NT2/D1 (cell line): ENCODE measurements at regions not wholly inside any gene's neighbourhood (a gene's known extent, or its start where the extent isn't known, plus 50 kb on each side); places are given as distances from the start of the nearest gene placed in this dataset.

Source experiments
- SUZ12 ChIP-seq: IDR thresholded peaks from 2 replicates; pipeline ENCODE4 v1.6.1; 2011; ENCODE audit not compliant: insufficient read length, insufficient read depth; ENCODE audit errors: extremely low read depth
- YY1 ChIP-seq: IDR thresholded peaks from 2 replicates; pipeline ENCODE4 v1.6.1; 2011; ENCODE audit not compliant: insufficient read length, insufficient read depth
- ZNF274 ChIP-seq: IDR thresholded peaks from 2 replicates; pipeline ENCODE4 v1.6.1; 2011; ENCODE audit warnings: mild to moderate bottlenecking, low read depth, low read length

- TF ChIP-seq YY1, result no peak
- TF ChIP-seq ZNF274, result no peak
- TF ChIP-seq SUZ12, result no peak
Measured at GRCh38 chr1:106802181-106802580, 254.3 kb upstream of the PRMT6 start.
